OCI-LY7 (cell line): ENCODE measurements at regions not wholly inside any gene's neighbourhood (a gene's known extent, or its start where the extent isn't known, plus 50 kb on each side); places are given as distances from the start of the nearest gene placed in this dataset.

Experiments
- BruUV-seq: library from RNA; stranded (reverse); fragments of 400-500 nt; replicated peaks from 2 replicates; lab custom pipeline; 2021; lab: Mats Ljungman, UMichigan
- CTCF ChIA-PET: fragments of 300-600 bp; sonication (Branson Sonifier 250); formaldehyde crosslinking; loops from one replicate; lab custom pipeline; 2022; ENCODE audit warnings: antibody characterized with exemption; ENCODE audit not compliant: unreplicated experiment; lab: Charles Lee
- POLR2A ChIA-PET: fragments of 300-600 bp; sonication (Branson Sonifier 250); formaldehyde crosslinking; loops from one replicate; lab custom pipeline; 2022; ENCODE audit warnings: antibody characterized with exemption; lab: Charles Lee
- DNase-seq: peaks from one replicate; pipeline ENCODE4 v3.0.0-alpha.2; 2015; ENCODE audit warnings: low spot score
- H2AFZ ChIP-seq: fragments of 200-600 bp; sonication (generic), shearing (Covaris generic); 2 replicates; pipeline ENCODE4 v1.6.1; 2014; ENCODE audit warnings: mild to moderate bottlenecking, antibody characterized with exemption, low read length, moderate library complexity
- H3K27ac ChIP-seq: fragments of 200-600 bp; sonication (generic); 2 replicates; pipeline ENCODE4 v1.5.1; 2014; ENCODE audit warnings: mixed run types, low read depth, mild to moderate bottlenecking, moderate library complexity, low read length, inconsistent platforms; ENCODE audit not compliant: poor library complexity, severe bottlenecking
- H3K36me3 ChIP-seq: fragments of 200-600 bp; sonication (generic); 2 replicates; pipeline ENCODE4 v1.6.1; 2014; ENCODE audit warnings: mild to moderate bottlenecking, antibody characterized with exemption, low read length, moderate library complexity, mixed read lengths; ENCODE audit not compliant: insufficient read depth
- H3K4me1 ChIP-seq: fragments of 200-600 bp; sonication (generic); 2 replicates; pipeline ENCODE4 v1.5.1; 2014; ENCODE audit warnings: mild to moderate bottlenecking, low read length; ENCODE audit not compliant: insufficient read depth, poor library complexity, severe bottlenecking
- H3K4me2 ChIP-seq: fragments of 200-600 bp; sonication (generic); 2 replicates; pipeline ENCODE4 v1.6.1; 2014; ENCODE audit warnings: mild to moderate bottlenecking, low read length
- H3K4me3 ChIP-seq: fragments of 200-600 bp; sonication (generic); 2 replicates; pipeline ENCODE4 v1.5.1; 2014; ENCODE audit warnings: mild to moderate bottlenecking, low read depth, low read length; ENCODE audit not compliant: poor library complexity, severe bottlenecking
- H3K79me2 ChIP-seq: fragments of 200-600 bp; sonication (generic); 2 replicates; pipeline ENCODE4 v1.6.1; 2016; ENCODE audit warnings: low read depth, mild to moderate bottlenecking, low read length, moderate library complexity, mixed read lengths; ENCODE audit not compliant: insufficient read depth
- H3K9me2 ChIP-seq: fragments of 200-600 bp; sonication (generic); 2 replicates; pipeline ENCODE4 v1.6.1; 2016; ENCODE audit warnings: mild to moderate bottlenecking, low read length, mixed read lengths; ENCODE audit not compliant: insufficient read depth
- H3K9me3 ChIP-seq: fragments of 200-600 bp; sonication (generic); 2 replicates; pipeline ENCODE4 v1.6.1; 2014; ENCODE audit warnings: mild to moderate bottlenecking, mixed run types, low read length, mixed read lengths
- H4K20me1 ChIP-seq: fragments of 200-600 bp; sonication (generic); 2 replicates; pipeline ENCODE4 v1.6.1; 2014; ENCODE audit warnings: mild to moderate bottlenecking, antibody characterized with exemption, low read length, moderate library complexity, mixed read lengths; ENCODE audit not compliant: insufficient read depth
- EZH2phosphoT487 ChIP-seq: fragments of 200-600 bp; sonication (generic); IDR thresholded peaks from 2 replicates; pipeline ENCODE4 v1.6.1; 2018; ENCODE audit warnings: low read depth, borderline replicate concordance, mild to moderate bottlenecking, mixed run types, antibody characterized with exemption, low read length, moderate library complexity, mixed read lengths
- intact Hi-C: fragments of 100-400 bp; cut with micrococcal nuclease; formaldehyde crosslinking; loops from one replicate; pipeline ENCODE4 v1.10.0; 2022; ENCODE audit not compliant: unreplicated experiment
- TF ChIP-seq, protein P1 (sequence below): fragments of 200-600 bp; sonication (generic); conservative IDR thresholded peaks from 2 replicates; pipeline ENCODE4 v1.5.1; 2014; ENCODE audit warnings: mild to moderate bottlenecking, antibody characterized with exemption, low read length, moderate library complexity, mixed read lengths

DNA sequence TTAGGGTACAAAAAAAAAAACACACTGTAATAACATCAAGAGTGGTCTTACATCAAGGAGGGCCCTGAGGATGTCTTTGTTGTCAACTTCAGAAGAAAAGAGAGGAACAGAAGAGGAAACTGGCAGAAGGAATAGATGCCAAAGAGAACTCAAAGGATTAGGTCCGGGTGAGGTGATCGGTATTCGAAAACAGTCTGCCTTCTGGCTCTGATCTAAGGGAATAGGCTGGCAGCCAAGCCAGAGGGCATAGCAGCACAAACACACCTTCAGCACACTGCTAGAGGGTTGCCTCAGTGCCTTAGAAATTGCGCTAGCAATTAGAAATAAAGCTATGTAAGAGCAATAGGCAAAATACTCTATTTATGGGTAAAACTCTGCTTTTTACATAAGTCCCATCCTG is 91.4 kb upstream of the TTC29 start:
- CTCF ChIA-PET = no interaction called here

DNA sequence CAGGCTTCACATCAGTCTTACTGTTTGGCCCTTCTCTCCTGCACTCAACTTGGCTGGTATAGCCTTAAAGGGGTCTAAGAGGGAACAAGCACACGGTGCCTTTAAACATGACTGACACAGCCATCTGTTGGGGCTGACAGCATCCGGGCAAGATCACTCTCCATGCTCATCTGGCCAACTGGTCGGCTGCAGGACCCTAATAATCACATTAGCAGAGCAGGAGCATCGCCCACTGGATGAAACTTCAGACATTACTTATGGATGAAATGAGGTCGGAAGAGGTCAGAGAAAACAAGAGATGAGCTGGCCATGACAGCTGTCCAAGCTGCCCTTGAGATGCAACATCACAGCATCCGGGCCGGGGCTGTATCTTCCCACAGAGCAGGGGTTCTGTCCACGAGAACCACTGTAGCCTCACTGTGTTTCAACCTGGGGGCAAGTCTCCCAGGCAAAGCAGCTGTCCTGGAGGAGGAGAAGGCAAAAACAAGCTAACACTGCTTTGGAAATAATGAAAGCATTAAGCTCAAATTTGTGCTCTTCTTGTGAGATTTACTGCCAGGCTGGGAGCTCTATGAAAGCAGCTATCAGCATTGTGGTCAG is 94.4 kb upstream of the TTC29 start:
- intact Hi-C loops = no loop called here
- DNase-seq = no peak
- no TSS peak for BruUV-seq
- H3K27ac ChIP-seq = no peak overlapping the region
- no peak for TF ChIP-seq EZH2phosphoT487
- TF ChIP-seq, protein P1, sequence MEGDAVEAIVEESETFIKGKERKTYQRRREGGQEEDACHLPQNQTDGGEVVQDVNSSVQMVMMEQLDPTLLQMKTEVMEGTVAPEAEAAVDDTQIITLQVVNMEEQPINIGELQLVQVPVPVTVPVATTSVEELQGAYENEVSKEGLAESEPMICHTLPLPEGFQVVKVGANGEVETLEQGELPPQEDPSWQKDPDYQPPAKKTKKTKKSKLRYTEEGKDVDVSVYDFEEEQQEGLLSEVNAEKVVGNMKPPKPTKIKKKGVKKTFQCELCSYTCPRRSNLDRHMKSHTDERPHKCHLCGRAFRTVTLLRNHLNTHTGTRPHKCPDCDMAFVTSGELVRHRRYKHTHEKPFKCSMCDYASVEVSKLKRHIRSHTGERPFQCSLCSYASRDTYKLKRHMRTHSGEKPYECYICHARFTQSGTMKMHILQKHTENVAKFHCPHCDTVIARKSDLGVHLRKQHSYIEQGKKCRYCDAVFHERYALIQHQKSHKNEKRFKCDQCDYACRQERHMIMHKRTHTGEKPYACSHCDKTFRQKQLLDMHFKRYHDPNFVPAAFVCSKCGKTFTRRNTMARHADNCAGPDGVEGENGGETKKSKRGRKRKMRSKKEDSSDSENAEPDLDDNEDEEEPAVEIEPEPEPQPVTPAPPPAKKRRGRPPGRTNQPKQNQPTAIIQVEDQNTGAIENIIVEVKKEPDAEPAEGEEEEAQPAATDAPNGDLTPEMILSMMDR = no peak
- no peaks in the 10 kb centered on the region for H3K9me2 ChIP-seq
- H3K9me3 ChIP-seq = no peaks in the 10 kb centered on the region
- CTCF ChIA-PET = no interaction called here
- no peak overlapping the region for H3K4me2 ChIP-seq
- POLR2A ChIA-PET = interaction anchor here (0.6 to 1.1 kb wide), 2 partner anchors 13 to 98 kb away, joined by 3 read pairs; no protein-coding TSS in a partner anchor
- no peaks in the 10 kb centered on the region for H3K36me3 ChIP-seq
- H4K20me1 ChIP-seq = no peaks in the 10 kb centered on the region
- no peak overlapping the region for H2AFZ ChIP-seq
- no peak overlapping the region for H3K4me3 ChIP-seq
- no peaks in the 10 kb centered on the region for H3K4me1 ChIP-seq
- no peaks in the 10 kb centered on the region for H3K79me2 ChIP-seq

More for the DNA sequence above, 91.4 kb upstream of the TTC29 start:
- H3K36me3 ChIP-seq = no peaks in the 10 kb centered on the region
- intact Hi-C loops = no loop called here
- no peak for DNase-seq
- BruUV-seq = no TSS peak
- H4K20me1 ChIP-seq = no peaks in the 10 kb centered on the region
- no peaks in the 10 kb centered on the region for H3K4me1 ChIP-seq
- no peak overlapping the region for H3K27ac ChIP-seq
- no peak overlapping the region for H3K4me2 ChIP-seq
- no peak overlapping the region for H2AFZ ChIP-seq
- H3K9me3 ChIP-seq = no peaks in the 10 kb centered on the region
- POLR2A ChIA-PET = no interaction called here
- no peak overlapping the region for H3K4me3 ChIP-seq
- no peak for TF ChIP-seq EZH2phosphoT487
- TF ChIP-seq, protein P1 = no peak
- no peaks in the 10 kb centered on the region for H3K79me2 ChIP-seq
- no peaks in the 10 kb centered on the region for H3K9me2 ChIP-seq

DNA sequence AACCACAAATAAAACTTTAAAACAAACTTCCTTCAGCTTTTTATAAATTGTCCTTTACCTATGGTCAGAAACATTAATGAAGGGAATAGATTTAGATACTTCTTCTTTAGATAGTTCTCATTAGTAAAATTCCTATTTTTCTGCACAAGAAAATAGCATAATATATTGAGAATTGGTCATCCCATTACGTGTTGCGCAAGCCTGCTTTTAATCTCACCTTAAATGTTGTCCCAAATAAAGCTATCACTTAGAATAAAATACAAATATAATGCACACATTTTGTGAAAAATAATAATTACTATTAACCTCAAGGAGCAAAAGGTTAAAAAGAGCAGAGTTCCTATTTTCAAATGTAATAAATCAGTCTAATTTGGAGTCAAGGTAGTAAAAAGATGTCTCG is 95.2 kb upstream of the TTC29 start:
- intact Hi-C loops = no loop called here
- Histone ChIP-seq H3K36me3 (no peaks in the 10 kb centered on the region), H3K9me3 (no peaks in the 10 kb centered on the region), H3K4me2 (no peak overlapping the region), H3K27ac (no peak overlapping the region), H2AFZ (no peak overlapping the region), H3K79me2 (no peaks in the 10 kb centered on the region), H3K9me2 (no peaks in the 10 kb centered on the region), H3K4me1 (no peaks in the 10 kb centered on the region), H4K20me1 (no peaks in the 10 kb centered on the region), H3K4me3 (no peak overlapping the region)
- POLR2A ChIA-PET = interaction anchor here (1.0 to 1.1 kb wide), 2 partner anchors 14 to 15 kb away, joined by 3 read pairs; no protein-coding TSS in a partner anchor
- CTCF ChIA-PET = no interaction called here
- no peak for DNase-seq
- TF ChIP-seq, protein P1 = no peak
- TF ChIP-seq EZH2phosphoT487 = no peak
- no TSS peak for BruUV-seq
